Adipocyte (in vitro differentiated cells): ENCODE measurements at regions not wholly inside any gene's neighbourhood (a gene's known extent, or its start where the extent isn't known, plus 50 kb on each side); places are given as distances from the start of the nearest gene placed in this dataset.
A peak's percentile ranks its signal among the peaks of the same experiment; 100 is the strongest.

Source experiments
- DNase-seq: peaks from one replicate; pipeline ENCODE4 v3.0.0-alpha.2; 2015; ENCODE audit warnings: low read depth
- H3K27me3 ChIP-seq: replicated peaks from 2 replicates; pipeline ENCODE4 v1.7.0; 2013; ENCODE audit warnings: mild to moderate bottlenecking, low read length, moderate library complexity; ENCODE audit not compliant: control insufficient read depth, insufficient read depth
- H3K36me3 ChIP-seq: 2 replicates; pipeline ENCODE4 v1.7.0; 2013; ENCODE audit warnings: low read length, mild to moderate bottlenecking, moderate library complexity; ENCODE audit not compliant: control insufficient read depth, insufficient read depth, severe bottlenecking
- H3K4me1 ChIP-seq: 2 replicates; pipeline ENCODE4 v1.7.0; 2013; ENCODE audit warnings: mild to moderate bottlenecking, low read length, moderate library complexity; ENCODE audit not compliant: control insufficient read depth, insufficient read depth
- H3K4me3 ChIP-seq: 2 replicates; pipeline ENCODE4 v1.7.0; 2013; ENCODE audit warnings: mild to moderate bottlenecking, low read length, moderate library complexity
- H3K9ac ChIP-seq: 2 replicates; pipeline ENCODE4 v1.7.0; 2013; ENCODE audit warnings: mild to moderate bottlenecking, low read length, moderate library complexity
- H3K9me3 ChIP-seq: 2 replicates; pipeline ENCODE4 v1.7.0; 2013; ENCODE audit warnings: mild to moderate bottlenecking, low read length, moderate library complexity; ENCODE audit not compliant: control insufficient read depth

GRCh38 chr5:135215617-135216470 lies 181.8 kb upstream of the PITX1 start:
- H3K9me3 ChIP-seq, result no peaks in the 10 kb centered on the region
- DNase-seq, result no peak
- H3K9ac ChIP-seq, result no peak overlapping the region
- no peaks in the 10 kb centered on the region for H3K27me3 ChIP-seq
- no peak overlapping the region for H3K4me3 ChIP-seq
- H3K36me3 ChIP-seq, result no peaks in the 10 kb centered on the region
- peaks cover 11% of the 10 kb centered on the region for H3K4me1 ChIP-seq

- Histone ChIP-seq H3K9ac (no peak overlapping the region), H3K4me1 (peaks cover 11% of the 10 kb centered on the region), H3K9me3 (no peaks in the 10 kb centered on the region), H3K4me3 (no peak overlapping the region), H3K36me3 (no peaks in the 10 kb centered on the region), H3K27me3 (no peaks in the 10 kb centered on the region)
- peak; percentile 62 for DNase-seq
These were observed 181.0 kb upstream of the PITX1 start for GRCh38 chr5:135214897-135215616.

GRCh38 chr5:135213466-135214239 lies 179.6 kb upstream of the PITX1 start:
- Histone ChIP-seq H3K9ac (no peak overlapping the region), H3K4me1 (peaks cover 20% of the 10 kb centered on the region), H3K27me3 (no peaks in the 10 kb centered on the region), H3K4me3 (no peak overlapping the region), H3K36me3 (no peaks in the 10 kb centered on the region), H3K9me3 (no peaks in the 10 kb centered on the region)
- no peak for DNase-seq

- Histone ChIP-seq H3K9ac (no peak overlapping the region), H3K36me3 (no peaks in the 10 kb centered on the region), H3K4me1 (peaks cover 26% of the 10 kb centered on the region), H3K9me3 (no peaks in the 10 kb centered on the region), H3K4me3 (no peak overlapping the region), H3K27me3 (no peaks in the 10 kb centered on the region)
- no peak for DNase-seq
These were observed 179.0 kb upstream of the PITX1 start for GRCh38 chr5:135213027-135213386.

- Histone ChIP-seq H3K36me3 (no peaks in the 10 kb centered on the region), H3K4me1 (peaks cover 27% of the 10 kb centered on the region), H3K27me3 (no peaks in the 10 kb centered on the region), H3K9me3 (no peaks in the 10 kb centered on the region), H3K4me3 (no peak overlapping the region), H3K9ac (no peak overlapping the region)
- DNase-seq, result no peak
These were observed 178.5 kb upstream of the PITX1 start for GRCh38 chr5:135212361-135213026.

- peaks cover 27% of the 10 kb centered on the region for H3K4me1 ChIP-seq
- no peak for DNase-seq
These were observed 177.8 kb upstream of the PITX1 start for GRCh38 chr5:135211791-135212190.

DNA sequence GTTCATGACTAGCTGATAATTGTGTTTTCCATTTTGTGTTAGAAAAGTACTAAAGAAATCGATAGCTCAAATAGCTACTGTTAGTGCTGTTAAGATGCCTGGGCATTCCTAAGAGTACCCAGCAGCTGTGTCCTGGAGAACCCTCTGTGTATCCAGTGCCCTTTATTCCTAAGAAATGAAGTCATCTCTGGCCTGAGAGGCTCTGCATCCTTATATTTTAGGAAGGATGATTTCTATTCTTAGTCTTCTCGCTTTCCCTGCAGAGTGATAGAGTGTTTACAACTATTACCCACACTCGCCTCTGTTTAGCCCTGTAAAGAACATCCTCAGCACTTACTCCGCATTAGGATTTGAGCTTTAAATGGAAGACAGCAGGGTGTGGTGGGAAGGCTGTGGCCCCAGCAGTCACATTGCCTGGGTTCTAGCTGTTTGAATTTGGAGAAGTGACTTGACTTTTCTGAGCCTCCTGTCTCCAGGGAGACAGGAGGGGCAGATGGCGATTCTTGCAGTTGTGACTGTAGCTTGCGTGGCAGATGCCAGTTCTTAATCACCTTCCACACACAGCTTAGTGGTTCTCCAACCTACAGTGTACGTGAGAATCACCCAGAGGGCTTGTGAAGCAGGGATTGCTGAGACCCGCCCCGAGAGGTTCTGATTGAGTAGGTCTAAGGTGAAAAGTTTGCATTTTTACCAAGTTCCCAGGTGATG lies 177.2 kb upstream of the PITX1 start:
- H3K9me3 ChIP-seq, result no peaks in the 10 kb centered on the region
- no peaks in the 10 kb centered on the region for H3K27me3 ChIP-seq
- peak; percentile 28 for DNase-seq
- H3K4me3 ChIP-seq, result no peak overlapping the region
- H3K36me3 ChIP-seq, result no peaks in the 10 kb centered on the region
- no peak overlapping the region for H3K9ac ChIP-seq
- H3K4me1 ChIP-seq, result peaks cover 27% of the 10 kb centered on the region

More at GRCh38 chr5:135211791-135212190, 177.8 kb upstream of the PITX1 start:
- Histone ChIP-seq H3K36me3 (no peaks in the 10 kb centered on the region), H3K9me3 (no peaks in the 10 kb centered on the region), H3K27me3 (no peaks in the 10 kb centered on the region), H3K4me3 (no peak overlapping the region), H3K9ac (no peak overlapping the region)

GRCh38 chr5:135210286-135211055 lies 176.4 kb upstream of the PITX1 start:
- Histone ChIP-seq H3K4me3 (no peak overlapping the region), H3K36me3 (no peaks in the 10 kb centered on the region), H3K9me3 (no peaks in the 10 kb centered on the region), H3K4me1 (peaks cover 26% of the 10 kb centered on the region), H3K9ac (no peak overlapping the region), H3K27me3 (no peaks in the 10 kb centered on the region)
- no peak for DNase-seq

DNA sequence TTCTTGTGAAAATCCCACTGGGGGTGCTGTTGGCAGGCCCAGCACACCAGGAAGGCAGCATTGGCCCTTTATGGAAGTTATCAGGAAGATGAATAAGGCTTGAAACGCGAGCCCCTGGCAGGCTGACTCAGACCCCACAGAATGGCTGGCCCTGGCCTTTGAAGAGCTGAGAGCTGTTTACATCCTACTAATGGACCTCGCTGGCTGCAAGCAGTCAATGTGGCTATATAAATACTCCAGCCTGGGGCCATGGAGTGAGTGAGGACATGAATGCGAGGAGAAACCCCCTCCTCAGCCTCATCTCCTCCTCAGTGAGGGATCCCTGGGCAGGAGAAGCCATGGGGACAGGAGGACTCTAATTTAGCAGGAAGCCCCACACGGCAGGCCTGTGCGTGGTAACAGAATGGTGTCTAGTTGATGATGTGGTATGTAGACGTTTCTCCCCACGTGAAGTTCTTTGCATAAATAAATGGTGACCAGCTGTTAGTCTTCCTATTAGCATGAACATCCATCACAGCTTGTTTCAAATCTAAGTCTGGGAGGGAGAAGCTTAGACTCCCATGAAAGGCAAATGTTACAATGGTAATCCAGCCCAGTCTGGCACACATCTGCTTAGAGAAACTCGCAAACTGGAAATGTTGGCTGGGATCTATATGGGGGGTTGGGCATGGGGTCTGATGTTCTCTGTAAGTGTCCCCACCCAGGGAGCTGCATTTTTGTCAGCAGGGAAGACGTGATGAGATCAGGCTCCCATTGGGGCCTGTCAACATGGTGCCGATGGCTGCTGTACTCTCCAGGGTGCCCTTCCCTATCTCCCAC lies 175.1 kb upstream of the PITX1 start:
- no peak overlapping the region for H3K4me3 ChIP-seq
- peaks cover 20% of the 10 kb centered on the region for H3K4me1 ChIP-seq
- no peak overlapping the region for H3K9ac ChIP-seq
- no peaks in the 10 kb centered on the region for H3K27me3 ChIP-seq
- H3K36me3 ChIP-seq, result no peaks in the 10 kb centered on the region
- DNase-seq, result peak; percentile 91
- H3K9me3 ChIP-seq, result no peaks in the 10 kb centered on the region
